Parathyroid adenoma (tissue), 2 donors: ENCODE measurements at regions not wholly inside any gene's neighbourhood (a gene's known extent, or its start where the extent isn't known, plus 50 kb on each side); places are given as distances from the start of the nearest gene placed in this dataset.

Source experiments
- H2AFZ ChIP-seq: fragments of 300-600 bp; sonication (generic); one replicate; pipeline ENCODE4 v1.7.0; 2017; ENCODE audit warnings: antibody characterized with exemption, mild to moderate bottlenecking
- H3K27ac ChIP-seq: fragments of 300-600 bp; sonication (generic); one replicate; pipeline ENCODE4 v1.7.0; 2017
- H3K27me3 ChIP-seq: fragments of 300-600 bp; sonication (generic); one replicate; pipeline ENCODE4 v1.7.0; 2017; ENCODE audit warnings: low read length; ENCODE audit not compliant: control insufficient read depth, insufficient read depth
- H3K36me3 ChIP-seq: fragments of 300-600 bp; sonication (generic); one replicate; pipeline ENCODE4 v1.7.0; 2017; ENCODE audit warnings: low read length; ENCODE audit not compliant: control insufficient read depth, insufficient read depth
- H3K4me1 ChIP-seq: fragments of 300-600 bp; sonication (generic); one replicate; pipeline ENCODE4 v1.7.0; 2017; ENCODE audit warnings: control low read depth
- H3K4me2 ChIP-seq: fragments of 300-600 bp; sonication (generic); one replicate; pipeline ENCODE4 v1.7.0; 2017; ENCODE audit warnings: low read length
- H3K4me3 ChIP-seq: fragments of 300-600 bp; sonication (generic); one replicate; pipeline ENCODE4 v1.7.0; 2017; ENCODE audit warnings: low read depth, low read length
- H3K79me2 ChIP-seq: fragments of 300-600 bp; sonication (generic); one replicate; pipeline ENCODE4 v1.7.0; 2017; ENCODE audit warnings: control low read depth
- H3K9ac ChIP-seq: fragments of 300-600 bp; sonication (generic); one replicate; pipeline ENCODE4 v1.7.0; 2017; ENCODE audit warnings: mild to moderate bottlenecking
- H3K9me3 ChIP-seq: fragments of 300-600 bp; sonication (generic); one replicate; pipeline ENCODE4 v1.7.0; 2017; ENCODE audit warnings: low read length; ENCODE audit not compliant: control insufficient read depth
- CTCF ChIP-seq: fragments of 300-600 bp; sonication (generic); IDR thresholded peaks from one replicate; pipeline ENCODE4 v1.7.0; 2017; ENCODE audit warnings: antibody characterized with exemption, mild to moderate bottlenecking
- donor health status: primary hyperparathyroidism.

- Histone ChIP-seq H3K4me2 (no peak overlapping the region), H3K27me3 (no peaks in the 10 kb centered on the region), H3K36me3 (no peaks in the 10 kb centered on the region), H3K27ac (no peak overlapping the region), H3K4me3 (no peak overlapping the region), H3K9ac (no peak overlapping the region), H2AFZ (no peak overlapping the region), H3K9me3 (no peaks in the 10 kb centered on the region), H3K4me1 (no peaks in the 10 kb centered on the region), H3K79me2 (no peaks in the 10 kb centered on the region)
- no peak for TF ChIP-seq CTCF
These were observed 344.6 kb upstream of the LRRC7 start for GRCh38 chr1:69223156-69223555.

DNA sequence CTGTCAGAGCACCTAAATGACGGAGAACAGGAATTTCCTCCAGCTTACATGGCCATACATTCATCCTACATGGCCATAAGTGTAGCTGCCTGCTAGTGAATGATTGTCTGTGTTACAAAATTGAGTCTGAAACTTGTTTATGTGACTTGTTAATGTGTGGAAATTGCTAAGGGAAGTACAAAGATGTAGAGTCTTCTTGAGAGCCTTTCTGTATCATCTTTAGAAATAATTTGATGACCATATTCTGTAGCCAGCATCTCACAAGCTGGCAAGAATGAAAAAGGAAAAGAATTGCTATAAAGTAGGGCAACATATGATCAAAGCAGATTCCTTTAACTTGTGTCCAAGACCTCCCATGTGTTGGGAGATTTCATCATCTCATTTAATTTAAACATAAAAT is 339.2 kb upstream of the LRRC7 start:
- Histone ChIP-seq H2AFZ (no peak overlapping the region), H3K27ac (no peak overlapping the region), H3K27me3 (no peaks in the 10 kb centered on the region), H3K9me3 (no peaks in the 10 kb centered on the region), H3K36me3 (no peaks in the 10 kb centered on the region), H3K9ac (no peak overlapping the region), H3K4me1 (peaks cover 6% of the 10 kb centered on the region), H3K4me2 (no peak overlapping the region), H3K79me2 (no peaks in the 10 kb centered on the region), H3K4me3 (no peak overlapping the region)
- no peak for TF ChIP-seq CTCF

- H3K27ac ChIP-seq = no peak overlapping the region
- no peaks in the 10 kb centered on the region for H3K27me3 ChIP-seq
- no peaks in the 10 kb centered on the region for H3K36me3 ChIP-seq
- no peaks in the 10 kb centered on the region for H3K9me3 ChIP-seq
- peaks cover 6% of the 10 kb centered on the region for H3K4me1 ChIP-seq
- no peak overlapping the region for H3K4me2 ChIP-seq
- no peak overlapping the region for H2AFZ ChIP-seq
- H3K9ac ChIP-seq = no peak overlapping the region
- H3K79me2 ChIP-seq = no peaks in the 10 kb centered on the region
- H3K4me3 ChIP-seq = no peak overlapping the region
- no peak for TF ChIP-seq CTCF
These were observed 337.5 kb upstream of the LRRC7 start for GRCh38 chr1:69230208-69230607.

GRCh38 chr1:69233463-69233862 is 334.3 kb upstream of the LRRC7 start:
- H2AFZ ChIP-seq = no peak overlapping the region
- H3K4me2 ChIP-seq = no peak overlapping the region
- H3K9me3 ChIP-seq = no peaks in the 10 kb centered on the region
- no peak overlapping the region for H3K9ac ChIP-seq
- peaks cover 6% of the 10 kb centered on the region for H3K4me1 ChIP-seq
- no peaks in the 10 kb centered on the region for H3K79me2 ChIP-seq
- no peaks in the 10 kb centered on the region for H3K36me3 ChIP-seq
- H3K4me3 ChIP-seq = no peak overlapping the region
- H3K27me3 ChIP-seq = no peaks in the 10 kb centered on the region
- no peak overlapping the region for H3K27ac ChIP-seq
- no peak for TF ChIP-seq CTCF

GRCh38 chr1:69244211-69244610 is 323.5 kb upstream of the LRRC7 start:
- Histone ChIP-seq H3K27me3 (no peaks in the 10 kb centered on the region), H3K4me3 (no peak overlapping the region), H3K27ac (no peak overlapping the region), H3K9me3 (no peaks in the 10 kb centered on the region), H2AFZ (no peak overlapping the region), H3K9ac (no peak overlapping the region), H3K36me3 (no peaks in the 10 kb centered on the region), H3K4me2 (no peak overlapping the region), H3K79me2 (no peaks in the 10 kb centered on the region), H3K4me1 (no peaks in the 10 kb centered on the region)
- no peak for TF ChIP-seq CTCF
